ENCODE measurements at regions not wholly inside any gene's neighbourhood (a gene's known extent, or its start where the extent isn't known, plus 50 kb on each side); places are given as distances from the start of the nearest gene placed in this dataset.

DNA sequence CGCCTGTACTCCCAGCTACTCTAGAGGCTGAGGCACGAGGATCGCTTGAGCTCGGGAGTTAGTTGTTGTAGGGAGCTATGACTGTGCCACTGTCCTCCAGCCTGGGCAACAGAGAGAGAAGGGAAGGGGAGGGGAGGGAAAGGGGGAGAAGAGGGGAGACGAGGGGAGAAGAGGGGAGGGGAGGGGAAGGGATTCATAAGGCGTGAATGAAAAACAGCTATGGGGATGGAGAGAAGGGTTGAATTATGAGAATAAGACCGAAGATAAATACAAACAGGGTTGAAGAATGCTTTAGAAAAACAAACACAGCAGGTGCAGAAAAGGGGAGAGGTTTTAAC lies 106.0 kb downstream of the TRIM27 start:
- no peak for TF ChIP-seq CTCF (conservative IDR thresholded peaks at IDR 0.05; ENCODE audit: low read depth, low read length)
- no peak for TF ChIP-seq EZH2 (IDR thresholded peaks at IDR 0.05; ENCODE audit: borderline replicate concordance, low read depth, low read length, poor library complexity, severe bottlenecking)
